GM21367 (cell line): ENCODE measurements at regions not wholly inside any gene's neighbourhood (a gene's known extent, or its start where the extent isn't known, plus 50 kb on each side); places are given as distances from the start of the nearest gene placed in this dataset.
"Not testable (repeated sequence)": the region's sequence is repeated elsewhere in the genome, so short reads cannot be mapped to it uniquely, and the experiment has no call there.

ENCODE experiments used
- ATAC-seq: cut with Tn5 transposase; IDR thresholded peaks from one replicate; pipeline ENCODE4 v1.9.1; 2021; ENCODE audit not compliant: unreplicated experiment

GRCh38 chr21:13935396-13936032 is 275.2 kb downstream of the LIPI start:
- not testable (repeated sequence) for ATAC-seq

GRCh38 chr21:13934887-13935342 is 275.8 kb downstream of the LIPI start:
- not testable (repeated sequence) for ATAC-seq

GRCh38 chr21:13923175-13923574 is 287.6 kb downstream of the LIPI start:
- not testable (repeated sequence) for ATAC-seq

- ATAC-seq, result not testable (repeated sequence)
These were observed 289.3 kb downstream of the LIPI start for GRCh38 chr21:13921455-13921854.

- not testable (repeated sequence) for ATAC-seq
These were observed 297.8 kb downstream of the POTED start for GRCh38 chr21:13907385-13907784.

- ATAC-seq, result not testable (repeated sequence)
These were observed 287.1 kb downstream of the POTED start for GRCh38 chr21:13896596-13897247.

GRCh38 chr21:13893617-13894016 is 284.0 kb downstream of the POTED start:
- not testable (repeated sequence) for ATAC-seq

GRCh38 chr21:13893025-13893424 is 283.4 kb downstream of the POTED start:
- ATAC-seq, result not testable (repeated sequence)

GRCh38 chr21:13892146-13892751 is 282.7 kb downstream of the POTED start:
- not testable (repeated sequence) for ATAC-seq

- ATAC-seq, result not testable (repeated sequence)
These were observed 279.6 kb downstream of the POTED start for GRCh38 chr21:13889176-13889575.

- not testable (repeated sequence) for ATAC-seq
These were observed 274.2 kb downstream of the POTED start for GRCh38 chr21:13883641-13884395.

GRCh38 chr21:13877503-13877902 is 267.9 kb downstream of the POTED start:
- not testable (repeated sequence) for ATAC-seq

GRCh38 chr21:13876999-13877398 is 267.4 kb downstream of the POTED start:
- ATAC-seq, result not testable (repeated sequence)

- ATAC-seq, result not testable (repeated sequence)
These were observed 264.4 kb downstream of the POTED start for GRCh38 chr21:13874001-13874400.

GRCh38 chr21:13854638-13855037 is 245.1 kb downstream of the POTED start:
- no peak for ATAC-seq

- not testable (repeated sequence) for ATAC-seq
These were observed 241.2 kb downstream of the POTED start for GRCh38 chr21:13850808-13851207.

GRCh38 chr21:13849489-13849888 is 239.9 kb downstream of the POTED start:
- not testable (repeated sequence) for ATAC-seq

GRCh38 chr21:13846718-13847117 is 237.1 kb downstream of the POTED start:
- not testable (repeated sequence) for ATAC-seq

- ATAC-seq, result not testable (repeated sequence)
These were observed 235.0 kb downstream of the POTED start for GRCh38 chr21:13844574-13844973.

- not testable (repeated sequence) for ATAC-seq
These were observed 233.5 kb downstream of the POTED start for GRCh38 chr21:13843081-13843480.

- ATAC-seq, result not testable (repeated sequence)
These were observed 218.1 kb downstream of the POTED start for GRCh38 chr21:13827666-13828065.
